Neural cell (in vitro differentiated cells): ENCODE measurements at regions not wholly inside any gene's neighbourhood (a gene's known extent, or its start where the extent isn't known, plus 50 kb on each side); places are given as distances from the start of the nearest gene placed in this dataset.

Experiments used
- EZH2 ChIP-seq: fragments of 200-600, 300-800 bp; shearing (Covaris generic), sonication (generic); IDR thresholded peaks from 2 replicates; pipeline ENCODE4 v1.6.1; 2014; ENCODE audit warnings: antibody characterized with exemption, low read length, borderline replicate concordance, mild to moderate bottlenecking; ENCODE audit not compliant: insufficient read depth, poor library complexity, severe bottlenecking
- MXI1 ChIP-seq: fragments of 450-650 bp; conservative IDR thresholded peaks from 2 replicates; pipeline ENCODE4 v1.6.1; 2014; ENCODE audit warnings: antibody characterized with exemption, mild to moderate bottlenecking; ENCODE audit not compliant: poor library complexity, severe bottlenecking
- POLR2AphosphoS5 ChIP-seq: IDR thresholded peaks from 2 replicates; pipeline ENCODE4 v1.6.1; 2012
- TF ChIP-seq, protein P1 (sequence below): fragments of 450-650 bp; IDR thresholded peaks from 2 replicates; pipeline ENCODE4 v1.5.1; 2014; ENCODE audit warnings: antibody characterized with exemption, mild to moderate bottlenecking, moderate library complexity; ENCODE audit not compliant: poor library complexity, severe bottlenecking

- TF ChIP-seq POLR2AphosphoS5, result no peak
- no peak for TF ChIP-seq EZH2
- TF ChIP-seq, protein P1, sequence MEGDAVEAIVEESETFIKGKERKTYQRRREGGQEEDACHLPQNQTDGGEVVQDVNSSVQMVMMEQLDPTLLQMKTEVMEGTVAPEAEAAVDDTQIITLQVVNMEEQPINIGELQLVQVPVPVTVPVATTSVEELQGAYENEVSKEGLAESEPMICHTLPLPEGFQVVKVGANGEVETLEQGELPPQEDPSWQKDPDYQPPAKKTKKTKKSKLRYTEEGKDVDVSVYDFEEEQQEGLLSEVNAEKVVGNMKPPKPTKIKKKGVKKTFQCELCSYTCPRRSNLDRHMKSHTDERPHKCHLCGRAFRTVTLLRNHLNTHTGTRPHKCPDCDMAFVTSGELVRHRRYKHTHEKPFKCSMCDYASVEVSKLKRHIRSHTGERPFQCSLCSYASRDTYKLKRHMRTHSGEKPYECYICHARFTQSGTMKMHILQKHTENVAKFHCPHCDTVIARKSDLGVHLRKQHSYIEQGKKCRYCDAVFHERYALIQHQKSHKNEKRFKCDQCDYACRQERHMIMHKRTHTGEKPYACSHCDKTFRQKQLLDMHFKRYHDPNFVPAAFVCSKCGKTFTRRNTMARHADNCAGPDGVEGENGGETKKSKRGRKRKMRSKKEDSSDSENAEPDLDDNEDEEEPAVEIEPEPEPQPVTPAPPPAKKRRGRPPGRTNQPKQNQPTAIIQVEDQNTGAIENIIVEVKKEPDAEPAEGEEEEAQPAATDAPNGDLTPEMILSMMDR, result no peak
- TF ChIP-seq MXI1, result no peak
Measured at GRCh38 chr22:49099089-49099488, 728.6 kb downstream of the BRD1 start.
